ENCODE measurements at regions not wholly inside any gene's neighbourhood (a gene's known extent, or its start where the extent isn't known, plus 50 kb on each side); places are given as distances from the start of the nearest gene placed in this dataset.
A peak's percentile ranks its signal among the peaks of the same experiment; 100 is the strongest.

DNA sequence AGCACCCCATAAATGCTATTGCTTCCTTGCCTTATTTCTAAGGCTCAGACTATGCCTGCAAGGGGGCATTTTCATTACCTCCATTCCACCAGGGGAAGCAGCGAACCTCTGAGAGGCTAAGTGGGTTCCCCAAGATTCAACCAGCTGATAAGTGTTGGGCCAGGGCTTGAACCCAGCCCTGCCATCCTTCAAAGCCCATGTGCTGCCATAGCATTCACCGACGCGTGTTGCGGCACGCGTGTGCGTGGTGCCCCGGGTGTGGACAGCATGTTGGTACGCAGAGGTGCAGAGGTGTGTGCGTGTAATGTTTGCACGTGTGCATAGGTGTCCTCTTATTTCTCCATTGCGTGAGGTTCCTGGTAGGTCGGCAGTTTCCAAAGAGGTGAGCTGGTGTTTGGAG is 66.0 kb upstream of the PPARA start:
- no peak for ATAC-seq
- TF ChIP-seq TCF4 (CRISPR knock-in tag; IDR thresholded peaks at IDR 0.05; ENCODE audit: borderline replicate concordance), result no peak
- no peak for TF ChIP-seq SNAI2 (CRISPR knock-in tag; IDR thresholded peaks at IDR 0.05)
- TF ChIP-seq BACH2 (CRISPR knock-in tag; IDR thresholded peaks at IDR 0.05; ENCODE audit: borderline replicate concordance), result no peak
- TF ChIP-seq, protein P1, sequence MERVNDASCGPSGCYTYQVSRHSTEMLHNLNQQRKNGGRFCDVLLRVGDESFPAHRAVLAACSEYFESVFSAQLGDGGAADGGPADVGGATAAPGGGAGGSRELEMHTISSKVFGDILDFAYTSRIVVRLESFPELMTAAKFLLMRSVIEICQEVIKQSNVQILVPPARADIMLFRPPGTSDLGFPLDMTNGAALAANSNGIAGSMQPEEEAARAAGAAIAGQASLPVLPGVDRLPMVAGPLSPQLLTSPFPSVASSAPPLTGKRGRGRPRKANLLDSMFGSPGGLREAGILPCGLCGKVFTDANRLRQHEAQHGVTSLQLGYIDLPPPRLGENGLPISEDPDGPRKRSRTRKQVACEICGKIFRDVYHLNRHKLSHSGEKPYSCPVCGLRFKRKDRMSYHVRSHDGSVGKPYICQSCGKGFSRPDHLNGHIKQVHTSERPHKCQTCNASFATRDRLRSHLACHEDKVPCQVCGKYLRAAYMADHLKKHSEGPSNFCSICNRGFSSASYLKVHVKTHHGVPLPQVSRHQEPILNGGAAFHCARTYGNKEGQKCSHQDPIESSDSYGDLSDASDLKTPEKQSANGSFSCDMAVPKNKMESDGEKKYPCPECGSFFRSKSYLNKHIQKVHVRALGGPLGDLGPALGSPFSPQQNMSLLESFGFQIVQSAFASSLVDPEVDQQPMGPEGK (CRISPR knock-in tag; IDR thresholded peaks at IDR 0.05; ENCODE audit: borderline replicate concordance), result no peak
- no peak for TF ChIP-seq ISL1 (CRISPR knock-in tag; IDR thresholded peaks at IDR 0.05)
- no peak for TF ChIP-seq ZNF8 (CRISPR knock-in tag; IDR thresholded peaks at IDR 0.05)
- no peak for TF ChIP-seq ZNF565 (CRISPR knock-in tag; conservative IDR thresholded peaks at IDR 0.05; ENCODE audit: low read depth)
- TF ChIP-seq TOX (CRISPR knock-in tag; IDR thresholded peaks at IDR 0.05; ENCODE audit: borderline replicate concordance), result no peak
- TF ChIP-seq PPARA (CRISPR knock-in tag; IDR thresholded peaks at IDR 0.05; ENCODE audit: borderline replicate concordance), result no peak
- TF ChIP-seq ESRRG (CRISPR knock-in tag; IDR thresholded peaks at IDR 0.05), result no peak
- no peak for TF ChIP-seq ZFP3 (CRISPR knock-in tag; IDR thresholded peaks at IDR 0.05)
- no peak for TF ChIP-seq ZFP30 (CRISPR knock-in tag; IDR thresholded peaks at IDR 0.05)
- no peak for TF ChIP-seq ARNTL (CRISPR knock-in tag; IDR thresholded peaks at IDR 0.05; ENCODE audit: borderline replicate concordance, low read depth)
- no peak for TF ChIP-seq TSHZ2 (CRISPR knock-in tag; IDR thresholded peaks at IDR 0.05)
- TF ChIP-seq CREB5 (CRISPR knock-in tag; IDR thresholded peaks at IDR 0.05; ENCODE audit: low read depth), result no peak
- TF ChIP-seq OSR1 (CRISPR knock-in tag; IDR thresholded peaks at IDR 0.05), result no peak

DNA sequence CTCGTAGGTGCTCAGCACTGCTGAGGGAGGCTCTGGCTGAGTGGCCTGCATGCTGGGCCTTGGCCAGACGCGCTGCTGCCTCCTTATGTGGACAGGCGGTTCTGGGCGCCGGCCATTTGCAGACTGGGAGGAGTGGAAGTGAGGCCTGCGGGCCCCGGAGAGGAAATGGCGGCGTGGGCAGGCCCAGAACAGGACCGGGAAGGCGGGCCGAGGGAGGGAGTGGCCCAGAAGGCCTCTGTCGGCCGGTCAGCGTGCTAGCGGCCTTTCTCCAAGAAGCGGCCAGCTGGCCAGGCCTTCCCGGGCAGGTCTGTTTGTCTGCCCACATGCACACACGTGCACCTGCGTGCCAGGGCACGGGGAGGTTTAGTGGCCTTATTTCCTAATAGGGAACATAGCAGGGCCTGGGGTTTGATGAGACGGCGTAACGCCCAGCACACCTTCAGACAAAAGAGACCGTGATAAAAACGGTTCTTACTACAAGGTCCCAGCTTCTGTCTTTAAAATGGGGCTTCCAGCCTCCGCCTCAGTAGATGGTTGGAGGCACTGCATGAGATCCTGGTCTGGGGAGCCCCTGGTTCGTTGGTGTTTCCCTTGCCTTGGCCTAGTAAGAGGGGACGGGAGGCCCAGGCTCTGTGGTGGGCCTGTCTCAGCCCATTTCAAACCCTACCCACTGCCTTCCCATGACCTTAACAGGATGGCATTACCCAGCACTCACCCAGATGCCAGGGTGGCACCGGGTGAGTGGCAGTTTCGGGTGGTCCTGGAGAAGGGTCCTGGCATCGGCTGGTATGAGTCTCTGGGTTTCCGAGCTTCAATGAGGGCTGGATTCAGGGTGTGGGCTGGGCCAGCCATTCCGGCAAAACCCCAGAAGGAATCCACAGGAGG is 65.1 kb upstream of the PPARA start:
- TF ChIP-seq CSDC2 (CRISPR knock-in tag; IDR thresholded peaks at IDR 0.05) (0 out of 2 replicates have a peak, but pooled peaks have one; percentile 36), BACH2 (CRISPR knock-in tag; IDR thresholded peaks at IDR 0.05; ENCODE audit: borderline replicate concordance) (no peak), ZC3H10 (CRISPR knock-in tag; IDR thresholded peaks at IDR 0.05) (no peak), ZFP3 (CRISPR knock-in tag; IDR thresholded peaks at IDR 0.05) (peak; percentile 73; the same call in 1 of the 2 replicates), OSR1 (CRISPR knock-in tag; IDR thresholded peaks at IDR 0.05) (no peak), ZNF70 (CRISPR knock-in tag; IDR thresholded peaks at IDR 0.05) (no peak), TCF4 (CRISPR knock-in tag; IDR thresholded peaks at IDR 0.05; ENCODE audit: borderline replicate concordance) (peak; percentile 48; the same call in 1 of the 2 replicates), ZNF565 (CRISPR knock-in tag; conservative IDR thresholded peaks at IDR 0.05; ENCODE audit: low read depth) (no peak)
- TF ChIP-seq, protein P1 (CRISPR knock-in tag; IDR thresholded peaks at IDR 0.05; ENCODE audit: borderline replicate concordance), result peak; percentile 13; the same call in 1 of the 2 replicates
- ATAC-seq, result peak; percentile 14

DNA sequence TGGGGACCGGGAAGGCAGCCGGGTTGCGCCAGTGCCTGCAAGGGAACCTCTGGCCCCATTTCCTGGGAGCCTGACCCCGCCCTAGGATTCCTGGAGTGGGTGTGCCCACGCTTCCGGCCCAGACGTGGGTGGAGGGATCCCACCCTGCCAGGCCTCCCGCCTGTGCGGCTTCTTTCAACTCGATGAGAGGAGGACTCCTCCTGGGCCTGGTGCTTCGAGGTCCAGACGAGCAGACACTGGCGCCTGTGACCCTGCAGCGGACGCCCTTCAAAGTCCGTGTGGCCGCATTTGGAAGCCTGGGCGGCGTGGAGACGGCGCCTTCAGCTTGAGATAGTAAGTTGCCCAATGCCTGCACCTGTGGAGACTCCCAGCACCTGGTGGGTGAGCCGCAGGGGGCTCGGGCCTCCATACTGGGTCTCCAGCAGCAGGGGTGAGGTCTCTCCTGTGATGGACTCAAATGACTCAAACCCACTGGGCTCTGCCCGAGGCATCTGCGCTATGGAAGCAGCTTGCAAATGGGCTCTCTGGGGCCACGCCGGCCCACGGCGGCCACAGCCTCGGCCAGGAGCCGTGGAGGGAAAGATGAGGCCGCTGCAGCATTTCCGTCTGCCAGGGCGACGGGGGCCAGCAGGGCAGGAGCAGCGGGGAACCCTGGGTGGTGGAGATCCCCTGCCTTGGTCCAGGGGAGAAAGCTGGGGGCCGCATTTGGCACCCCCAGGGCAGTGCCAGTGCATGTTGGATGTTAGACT is 64.3 kb upstream of the PPARA start:
- ATAC-seq, result no peak; the same call in 1 of the 3 replicates
- TF ChIP-seq ZFP30 (CRISPR knock-in tag; IDR thresholded peaks at IDR 0.05) (no peak), ZFP3 (CRISPR knock-in tag; IDR thresholded peaks at IDR 0.05) (no peak), ZNF8 (CRISPR knock-in tag; IDR thresholded peaks at IDR 0.05) (no peak), ARNTL (CRISPR knock-in tag; IDR thresholded peaks at IDR 0.05; ENCODE audit: borderline replicate concordance, low read depth) (no peak), CSDC2 (CRISPR knock-in tag; IDR thresholded peaks at IDR 0.05) (no peak), ZC3H10 (CRISPR knock-in tag; IDR thresholded peaks at IDR 0.05) (no peak), CSRNP3 (CRISPR knock-in tag; IDR thresholded peaks at IDR 0.05) (no peak), ISL1 (CRISPR knock-in tag; IDR thresholded peaks at IDR 0.05) (no peak)
- TF ChIP-seq, protein P2, sequence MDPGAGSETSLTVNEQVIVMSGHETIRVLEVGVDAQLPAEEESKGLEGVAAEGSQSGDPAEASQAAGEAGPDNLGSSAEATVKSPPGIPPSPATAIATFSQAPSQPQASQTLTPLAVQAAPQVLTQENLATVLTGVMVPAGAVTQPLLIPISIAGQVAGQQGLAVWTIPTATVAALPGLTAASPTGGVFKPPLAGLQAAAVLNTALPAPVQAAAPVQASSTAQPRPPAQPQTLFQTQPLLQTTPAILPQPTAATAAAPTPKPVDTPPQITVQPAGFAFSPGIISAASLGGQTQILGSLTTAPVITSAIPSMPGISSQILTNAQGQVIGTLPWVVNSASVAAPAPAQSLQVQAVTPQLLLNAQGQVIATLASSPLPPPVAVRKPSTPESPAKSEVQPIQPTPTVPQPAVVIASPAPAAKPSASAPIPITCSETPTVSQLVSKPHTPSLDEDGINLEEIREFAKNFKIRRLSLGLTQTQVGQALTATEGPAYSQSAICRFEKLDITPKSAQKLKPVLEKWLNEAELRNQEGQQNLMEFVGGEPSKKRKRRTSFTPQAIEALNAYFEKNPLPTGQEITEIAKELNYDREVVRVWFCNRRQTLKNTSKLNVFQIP (CRISPR knock-in tag; IDR thresholded peaks at IDR 0.05; ENCODE audit: borderline replicate concordance, low read depth), result no peak
